Stimulated activated CD8-positive, alpha-beta memory T cell treated with anti-CD3 and anti-CD28 coated beads, Interleukin-2, amount 100 ng/mL, for 1 hour (primary cell): ENCODE measurements at regions not wholly inside any gene's neighbourhood (a gene's known extent, or its start where the extent isn't known, plus 50 kb on each side); places are given as distances from the start of the nearest gene placed in this dataset.
"Not testable (repeated sequence)": the region's sequence is repeated elsewhere in the genome, so short reads cannot be mapped to it uniquely, and the experiment has no call there.

ENCODE experiments used
- DNase-seq, 2 donors: peaks; one replicate each; pipeline ENCODE4 v3.0.0-alpha.2; 2020; ENCODE audit warnings: low read depth in 2 of 2

DNA sequence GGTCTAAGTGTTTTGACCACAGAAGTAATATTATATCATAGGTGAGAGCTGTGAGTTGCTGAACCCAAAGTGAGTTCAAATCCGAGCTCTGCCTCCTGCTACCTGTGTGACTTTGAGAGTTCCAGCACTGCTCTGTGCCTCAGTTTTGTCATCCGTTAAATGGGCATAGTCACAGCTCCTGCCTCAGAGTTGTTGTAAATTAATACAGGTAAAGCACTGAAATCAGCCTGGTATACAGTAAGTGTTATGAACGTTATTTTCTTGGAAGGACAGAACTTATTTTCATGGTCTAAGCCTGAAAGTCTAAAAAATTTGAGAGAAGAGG is 65.4 kb upstream of the ZNF195 start:
- DNase-seq: not testable (repeated sequence)

DNA sequence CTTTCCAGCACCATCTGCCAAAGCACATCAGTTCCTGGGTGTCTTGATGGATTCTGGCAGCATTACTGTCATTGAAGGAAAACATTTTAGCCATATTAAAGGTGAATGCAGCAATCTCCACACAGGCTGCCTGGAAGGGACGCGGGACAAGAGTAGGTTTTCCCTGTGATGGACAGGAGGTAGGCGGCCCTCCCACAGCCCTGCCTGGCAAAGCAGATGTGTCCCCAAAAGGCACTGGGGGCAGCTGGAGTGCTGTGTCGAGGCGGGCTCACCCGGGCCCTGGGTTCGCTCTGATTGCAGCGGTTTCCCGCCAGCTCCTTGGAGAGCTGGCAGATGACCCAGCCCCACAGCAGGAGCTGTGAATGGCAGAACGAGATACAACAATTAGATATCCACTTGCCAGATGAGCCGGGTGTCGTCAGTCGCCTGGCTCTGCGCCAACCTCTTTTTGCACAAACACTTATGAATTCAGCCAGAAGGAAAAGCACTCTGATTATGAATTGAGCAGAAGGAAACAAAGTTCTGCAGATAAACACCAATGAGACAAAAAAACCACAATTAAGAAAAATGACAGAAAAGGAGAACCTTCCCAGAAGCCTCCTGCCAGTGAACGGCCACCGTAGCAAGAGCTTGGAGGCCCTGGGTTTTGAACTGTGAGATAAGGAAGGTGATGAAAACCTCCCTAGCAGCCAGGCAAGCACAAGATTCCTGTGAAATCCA is 64.9 kb upstream of the ZNF195 start:
- not testable (repeated sequence) for DNase-seq

DNA sequence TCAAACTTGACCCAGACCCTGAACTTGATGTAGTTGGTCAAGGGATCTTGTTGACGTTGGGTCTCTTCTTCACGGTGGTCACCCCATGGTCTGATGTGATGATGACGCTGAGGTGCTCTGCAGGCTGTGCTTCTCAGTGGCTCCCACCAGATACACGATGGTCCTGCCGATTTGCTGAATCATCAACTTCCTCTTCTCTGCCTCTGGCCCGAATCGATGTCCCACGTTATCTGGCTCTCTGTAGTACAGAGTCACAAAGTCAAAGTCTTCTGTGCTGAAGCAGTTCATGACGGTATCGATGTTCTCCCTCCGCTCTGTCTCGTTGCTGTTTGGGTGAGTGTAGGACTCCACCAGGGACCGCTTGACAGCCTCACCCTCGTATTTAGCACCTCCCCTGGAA is 58.5 kb upstream of the ZNF195 start:
- not testable (repeated sequence) for DNase-seq

DNA sequence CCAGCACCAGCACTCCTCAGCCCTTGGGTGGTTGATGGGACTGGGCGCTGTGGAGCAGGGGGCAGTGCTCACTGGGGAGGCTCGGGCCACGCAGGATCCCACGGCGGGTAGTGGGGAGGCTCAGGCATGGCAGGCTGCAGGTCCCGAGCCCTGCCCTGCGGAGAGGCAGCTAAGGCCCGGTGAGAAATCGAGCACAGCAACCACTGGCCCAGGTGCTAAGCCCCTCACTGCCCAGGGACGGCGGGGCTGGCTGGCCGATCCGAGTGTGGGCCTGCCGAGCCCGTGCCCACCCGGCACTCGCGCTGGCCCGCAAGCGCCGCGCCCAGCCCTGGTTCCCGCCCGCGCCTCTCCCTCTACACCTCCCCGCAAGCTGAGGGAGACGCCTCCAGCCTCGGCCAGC is 56.0 kb upstream of the ZNF195 start:
- DNase-seq: no peak

DNA sequence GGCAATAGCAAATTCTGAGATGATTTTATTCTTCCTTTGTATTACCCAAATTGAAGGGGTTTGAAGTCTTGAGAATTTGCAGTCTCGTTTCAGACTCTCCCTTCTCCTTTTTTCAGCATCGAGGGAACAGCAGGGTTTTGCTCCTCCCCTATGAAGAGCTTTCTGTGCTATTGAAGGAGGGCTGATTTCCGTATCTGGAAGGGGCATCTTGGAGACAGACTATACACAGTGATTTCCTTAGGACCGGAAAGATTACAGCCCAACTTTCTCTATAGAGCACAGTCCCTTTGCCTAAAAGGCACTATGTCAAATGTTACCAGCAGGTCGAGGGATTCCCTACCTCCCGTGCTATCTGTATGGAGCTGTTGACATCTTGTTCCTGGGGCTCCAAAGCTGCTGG is 50.2 kb upstream of the ZNF195 start:
- DNase-seq: not testable (repeated sequence)
